IgD-negative memory B cell (primary cell): ENCODE measurements at regions not wholly inside any gene's neighbourhood (a gene's known extent, or its start where the extent isn't known, plus 50 kb on each side); places are given as distances from the start of the nearest gene placed in this dataset.

Experiments used
- H3K27ac Mint-ChIP-seq, 3 donors: one replicate each; pipeline ENCODE4 v1.8.0; 2020 to 2022; ENCODE audit warnings: mild to moderate bottlenecking in 3 of 3, mixed read lengths in 3 of 3, moderate library complexity in 1 of 3
- H3K27me3 Mint-ChIP-seq: one replicate; pipeline ENCODE4 v1.8.0; 2021; ENCODE audit warnings: mixed read lengths
- H3K36me3 Mint-ChIP-seq: one replicate; pipeline ENCODE4 v1.8.0; 2020; ENCODE audit warnings: mild to moderate bottlenecking, mixed read lengths
- H3K4me1 Mint-ChIP-seq, 3 donors: one replicate each; pipeline ENCODE4 v1.8.0; 2020 to 2022; ENCODE audit warnings: mixed read lengths in 3 of 3, mild to moderate bottlenecking in 1 of 3
- H3K4me3 Mint-ChIP-seq, 4 donors: one replicate each; pipeline ENCODE4 v1.8.0; 2020 to 2022; ENCODE audit warnings: mild to moderate bottlenecking in 4 of 4, mixed read lengths in 4 of 4, moderate library complexity in 3 of 4
- H3K9me3 Mint-ChIP-seq, 3 donors: one replicate each; pipeline ENCODE4 v1.8.0; 2020 to 2021; ENCODE audit warnings: mixed read lengths in 3 of 3, mild to moderate bottlenecking in 1 of 3

- Mint-ChIP-seq H3K4me1 (peaks cover 0 to 5% (median 1%) of the 10 kb centered on the region in 3 donors), H3K27me3 (no peaks in the 10 kb centered on the region), H3K27ac (no peak overlapping the region), H3K9me3 (no peaks in the 10 kb centered on the region), H3K36me3 (no peaks in the 10 kb centered on the region), H3K4me3 (no peak overlapping the region)
Measured at GRCh38 chr20:17810847-17811627, 111.3 kb downstream of the BANF2 start.

- Mint-ChIP-seq H3K27me3 (no peaks in the 10 kb centered on the region), H3K4me3 (no peak overlapping the region), H3K4me1 (peaks cover 0 to 5% (median 1%) of the 10 kb centered on the region in 3 donors), H3K27ac (no peak overlapping the region), H3K9me3 (no peaks in the 10 kb centered on the region), H3K36me3 (no peaks in the 10 kb centered on the region)
Measured at GRCh38 chr20:17810062-17810631, 110.4 kb downstream of the BANF2 start.

- Mint-ChIP-seq H3K36me3 (no peaks in the 10 kb centered on the region), H3K4me1 (peaks cover 0 to 5% (median 1%) of the 10 kb centered on the region in 3 donors), H3K9me3 (no peaks in the 10 kb centered on the region), H3K27me3 (peaks cover 2% of the 10 kb centered on the region), H3K27ac (no peak overlapping the region), H3K4me3 (peak overlapping the region in 1 of 4 donors; percentile 27)
Measured at GRCh38 chr20:17809362-17810061, 109.7 kb downstream of the BANF2 start.

- Mint-ChIP-seq H3K27ac (no peak overlapping the region), H3K4me3 (no peak overlapping the region), H3K9me3 (no peaks in the 10 kb centered on the region), H3K27me3 (peaks cover 5% of the 10 kb centered on the region), H3K4me1 (peaks cover 0 to 5% (median 1%) of the 10 kb centered on the region in 3 donors), H3K36me3 (no peaks in the 10 kb centered on the region)
Measured at GRCh38 chr20:17808782-17809181, 109.0 kb downstream of the BANF2 start.

GRCh38 chr20:17808357-17808756 is 108.6 kb downstream of the BANF2 start:
- no peak overlapping the region for H3K27ac Mint-ChIP-seq
- no peak overlapping the region for H3K4me3 Mint-ChIP-seq
- peaks cover 5% of the 10 kb centered on the region for H3K27me3 Mint-ChIP-seq
- no peaks in the 10 kb centered on the region for H3K9me3 Mint-ChIP-seq
- H3K36me3 Mint-ChIP-seq = no peaks in the 10 kb centered on the region
- H3K4me1 Mint-ChIP-seq = peaks cover 0 to 5% (median 1%) of the 10 kb centered on the region in 3 donors

- Mint-ChIP-seq H3K27me3 (peaks cover 5% of the 10 kb centered on the region), H3K4me3 (no peak overlapping the region), H3K9me3 (no peaks in the 10 kb centered on the region), H3K4me1 (peaks cover 0 to 5% (median 1%) of the 10 kb centered on the region in 3 donors), H3K27ac (no peak overlapping the region), H3K36me3 (no peaks in the 10 kb centered on the region)
Measured at GRCh38 chr20:17807651-17808050, 107.9 kb downstream of the BANF2 start.

GRCh38 chr20:17806739-17807441 is 107.1 kb downstream of the BANF2 start:
- Mint-ChIP-seq H3K27me3 (peaks cover 5% of the 10 kb centered on the region), H3K4me3 (no peak overlapping the region), H3K9me3 (no peaks in the 10 kb centered on the region), H3K4me1 (peaks cover 0 to 3% (median 1%) of the 10 kb centered on the region in 3 donors), H3K36me3 (no peaks in the 10 kb centered on the region), H3K27ac (no peak overlapping the region)

- Mint-ChIP-seq H3K27me3 (peaks cover 5% of the 10 kb centered on the region), H3K27ac (no peak overlapping the region), H3K36me3 (no peaks in the 10 kb centered on the region), H3K4me1 (peaks cover 0 to 2% (median 1%) of the 10 kb centered on the region in 3 donors), H3K4me3 (no peak overlapping the region), H3K9me3 (no peaks in the 10 kb centered on the region)
Measured at GRCh38 chr20:17806107-17806506, 106.3 kb downstream of the BANF2 start.

GRCh38 chr20:17803765-17804164 is 104.0 kb downstream of the BANF2 start:
- Mint-ChIP-seq H3K4me1 (no peaks in the 10 kb centered on the region), H3K4me3 (no peak overlapping the region), H3K27ac (no peak overlapping the region), H3K36me3 (no peaks in the 10 kb centered on the region), H3K9me3 (peaks cover 5 to 9% (median 5%) of the 10 kb centered on the region in 3 donors), H3K27me3 (peaks cover 5% of the 10 kb centered on the region)

GRCh38 chr20:17799575-17800227 is 99.9 kb downstream of the BANF2 start:
- no peak overlapping the region for H3K27ac Mint-ChIP-seq
- H3K4me1 Mint-ChIP-seq = peaks cover 0 to 3% (median 0%) of the 10 kb centered on the region in 3 donors
- H3K36me3 Mint-ChIP-seq = no peaks in the 10 kb centered on the region
- peaks cover 13% of the 10 kb centered on the region for H3K27me3 Mint-ChIP-seq
- no peak overlapping the region for H3K4me3 Mint-ChIP-seq
- peaks cover 5 to 9% (median 5%) of the 10 kb centered on the region in 3 donors for H3K9me3 Mint-ChIP-seq

GRCh38 chr20:17798601-17799000 is 98.8 kb downstream of the BANF2 start:
- peaks cover 1% of the 10 kb centered on the region for H3K36me3 Mint-ChIP-seq
- peaks cover 0 to 3% (median 0%) of the 10 kb centered on the region in 3 donors for H3K4me1 Mint-ChIP-seq
- peaks cover 5 to 9% (median 5%) of the 10 kb centered on the region in 3 donors for H3K9me3 Mint-ChIP-seq
- H3K27ac Mint-ChIP-seq = no peak overlapping the region
- peaks cover 8% of the 10 kb centered on the region for H3K27me3 Mint-ChIP-seq
- no peak overlapping the region for H3K4me3 Mint-ChIP-seq

GRCh38 chr20:17797579-17797978 is 97.8 kb downstream of the BANF2 start:
- Mint-ChIP-seq H3K27ac (no peak overlapping the region), H3K27me3 (peaks cover 8% of the 10 kb centered on the region), H3K4me3 (no peak overlapping the region), H3K36me3 (peaks cover 1% of the 10 kb centered on the region), H3K4me1 (peaks cover 0 to 3% (median 0%) of the 10 kb centered on the region in 3 donors), H3K9me3 (peaks cover 5 to 9% (median 7%) of the 10 kb centered on the region in 3 donors)

GRCh38 chr20:17797161-17797560 is 97.4 kb downstream of the BANF2 start:
- H3K4me1 Mint-ChIP-seq = peaks cover 0 to 3% (median 0%) of the 10 kb centered on the region in 3 donors
- peaks cover 8% of the 10 kb centered on the region for H3K27me3 Mint-ChIP-seq
- H3K36me3 Mint-ChIP-seq = peaks cover 1% of the 10 kb centered on the region
- H3K4me3 Mint-ChIP-seq = no peak overlapping the region
- H3K27ac Mint-ChIP-seq = no peak overlapping the region
- peaks cover 5 to 9% (median 7%) of the 10 kb centered on the region in 3 donors for H3K9me3 Mint-ChIP-seq

- peaks cover 12% of the 10 kb centered on the region for H3K27me3 Mint-ChIP-seq
- H3K27ac Mint-ChIP-seq = no peak overlapping the region
- H3K36me3 Mint-ChIP-seq = peaks cover 1% of the 10 kb centered on the region
- peaks cover 5 to 9% (median 7%) of the 10 kb centered on the region in 3 donors for H3K9me3 Mint-ChIP-seq
- peaks cover 0 to 3% (median 0%) of the 10 kb centered on the region in 3 donors for H3K4me1 Mint-ChIP-seq
- peak overlapping the region in 1 of 4 donors; percentile 10 for H3K4me3 Mint-ChIP-seq
Measured at GRCh38 chr20:17796091-17796563, 96.4 kb downstream of the BANF2 start.
